HG02623 (cell line): ENCODE measurements at regions not wholly inside any gene's neighbourhood (a gene's known extent, or its start where the extent isn't known, plus 50 kb on each side); places are given as distances from the start of the nearest gene placed in this dataset.
"Not testable (repeated sequence)": the region's sequence is repeated elsewhere in the genome, so short reads cannot be mapped to it uniquely, and the experiment has no call there.

Experiments used
- ATAC-seq: cut with Tn5 transposase; IDR thresholded peaks from one replicate; pipeline ENCODE4 v1.9.1; 2021; ENCODE audit warnings: moderate library complexity; ENCODE audit not compliant: unreplicated experiment

- ATAC-seq = no peak
These were observed 151.8 kb downstream of the ZFP36L2 start for GRCh38 chr2:43074592-43075053.

DNA sequence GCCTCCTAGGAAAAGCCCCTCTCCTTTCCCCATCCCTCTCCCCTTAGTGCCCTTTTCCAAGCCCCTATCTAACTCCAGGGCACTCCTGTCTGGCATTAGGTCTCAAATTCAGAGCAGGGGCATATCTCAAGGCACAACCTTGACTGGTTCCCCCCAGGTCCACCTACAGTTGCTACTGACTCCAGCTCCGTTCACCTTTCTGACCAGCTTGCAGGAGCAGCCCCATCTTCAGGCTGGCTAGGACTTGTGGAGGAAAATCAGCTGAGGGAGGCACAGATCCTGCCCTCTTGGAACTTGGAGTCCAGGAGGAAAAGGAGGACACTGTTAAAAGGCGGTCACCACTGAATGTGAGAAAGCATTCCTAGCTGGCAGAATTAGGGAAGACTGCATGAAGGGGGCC lies 152.4 kb downstream of the ZFP36L2 start:
- no peak for ATAC-seq

- ATAC-seq = no peak
These were observed 153.0 kb downstream of the ZFP36L2 start for GRCh38 chr2:43073401-43073825.

GRCh38 chr2:43071599-43072550 lies 154.5 kb downstream of the ZFP36L2 start:
- no peak for ATAC-seq

GRCh38 chr2:43070676-43071502 lies 155.5 kb downstream of the ZFP36L2 start:
- no peak for ATAC-seq

DNA sequence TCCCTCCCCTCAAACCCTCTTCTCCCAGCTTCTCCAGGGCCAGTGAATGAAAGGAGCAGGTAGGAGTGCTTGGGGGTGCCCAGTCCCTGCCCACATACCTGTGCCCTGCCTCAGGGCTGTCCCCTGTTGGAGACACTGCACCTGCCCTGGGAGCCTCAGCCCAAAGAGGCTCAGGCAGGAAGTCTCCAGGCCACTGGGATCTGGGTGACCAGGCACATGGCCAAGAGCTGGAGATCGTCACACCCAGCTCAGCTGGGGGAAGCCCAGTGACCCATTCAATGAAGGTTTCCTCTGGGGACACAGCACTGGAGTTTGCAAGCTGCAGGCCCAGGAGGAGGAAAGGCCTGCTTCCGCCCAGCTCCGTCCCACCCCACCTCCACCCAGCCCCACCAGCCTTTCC lies 156.4 kb downstream of the ZFP36L2 start:
- no peak for ATAC-seq

GRCh38 chr2:43068631-43069517 lies 157.5 kb downstream of the ZFP36L2 start:
- no peak for ATAC-seq

GRCh38 chr2:43068041-43068533 lies 158.3 kb downstream of the ZFP36L2 start:
- no peak for ATAC-seq

- ATAC-seq = no peak
These were observed 159.0 kb downstream of the ZFP36L2 start for GRCh38 chr2:43067254-43068040.

DNA sequence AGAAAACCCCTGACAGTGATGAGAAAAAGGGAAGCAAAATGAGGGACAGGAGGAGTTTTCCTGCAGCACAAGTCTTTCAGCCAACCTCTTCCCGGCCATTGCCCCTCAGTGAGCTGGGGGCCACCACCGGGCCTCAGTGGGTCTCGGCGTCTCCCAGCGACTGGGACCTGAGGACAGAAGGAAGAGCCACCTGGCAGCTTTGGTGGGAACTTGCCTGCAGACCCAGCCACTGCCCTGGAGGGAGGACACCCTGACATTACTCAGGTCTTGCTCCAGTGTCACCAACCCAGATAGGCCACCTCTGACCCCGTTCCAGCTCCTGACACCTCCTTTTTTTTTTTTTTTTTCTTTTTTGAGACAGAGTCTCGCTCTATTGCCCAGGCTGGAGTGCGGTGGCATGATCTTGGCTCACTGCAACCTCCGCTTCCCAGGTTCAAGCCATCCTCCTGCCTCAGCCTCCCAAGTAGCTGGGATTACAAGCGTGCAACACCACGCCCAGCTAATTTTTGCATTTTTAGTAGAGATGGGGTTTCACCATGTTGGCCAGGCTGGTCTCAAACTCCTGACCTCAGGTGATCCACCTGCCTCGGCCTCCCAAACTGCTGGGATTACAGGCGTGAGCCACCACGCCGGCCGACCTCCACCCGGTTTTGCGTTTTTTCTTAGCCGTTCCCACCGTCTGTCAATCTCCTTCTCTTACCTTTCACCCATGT lies 159.7 kb downstream of the ZFP36L2 start:
- not testable (repeated sequence) for ATAC-seq

- ATAC-seq = no peak
These were observed 160.5 kb downstream of the ZFP36L2 start for GRCh38 chr2:43065871-43066270.

DNA sequence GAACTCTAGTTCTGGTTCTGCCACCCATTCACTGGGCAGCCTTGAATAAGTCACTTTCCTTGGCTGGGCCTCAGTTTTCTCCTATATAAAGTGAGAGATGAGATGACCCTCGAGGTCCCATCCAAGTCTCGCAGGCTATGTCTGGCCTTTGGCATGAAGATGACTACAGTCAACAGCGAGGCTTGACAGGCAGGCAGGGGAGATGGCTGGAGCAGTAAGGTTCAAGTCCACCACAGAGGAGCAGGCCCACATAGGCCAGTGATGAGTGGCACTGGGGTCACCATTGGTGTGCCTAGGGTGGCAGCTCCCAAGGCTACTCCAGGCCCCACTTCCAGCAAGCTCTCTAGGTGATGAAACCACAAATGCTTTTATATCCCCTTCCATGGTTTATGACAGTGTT lies 161.4 kb downstream of the ZFP36L2 start:
- ATAC-seq = no peak

DNA sequence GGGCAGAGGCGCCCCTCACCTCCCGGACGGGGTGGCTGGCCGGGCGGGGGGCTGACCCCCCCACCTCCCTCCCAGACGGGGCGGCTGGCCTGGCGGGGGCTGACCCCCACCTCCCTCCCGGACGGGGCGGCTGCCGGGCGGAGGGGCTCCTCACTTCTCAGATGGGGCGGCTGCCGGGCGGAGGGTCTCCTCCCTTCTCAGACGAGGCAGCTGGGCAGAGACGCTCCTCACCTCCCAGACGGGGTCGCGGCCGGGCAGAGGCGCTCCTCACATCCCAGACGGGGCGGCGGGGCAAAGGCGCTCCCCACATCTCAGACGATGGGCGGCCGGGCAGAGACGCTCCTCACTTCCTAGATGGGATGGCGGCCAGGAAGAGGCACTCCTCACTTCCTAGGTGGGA lies 163.3 kb downstream of the ZFP36L2 start:
- ATAC-seq = not testable (repeated sequence)

DNA sequence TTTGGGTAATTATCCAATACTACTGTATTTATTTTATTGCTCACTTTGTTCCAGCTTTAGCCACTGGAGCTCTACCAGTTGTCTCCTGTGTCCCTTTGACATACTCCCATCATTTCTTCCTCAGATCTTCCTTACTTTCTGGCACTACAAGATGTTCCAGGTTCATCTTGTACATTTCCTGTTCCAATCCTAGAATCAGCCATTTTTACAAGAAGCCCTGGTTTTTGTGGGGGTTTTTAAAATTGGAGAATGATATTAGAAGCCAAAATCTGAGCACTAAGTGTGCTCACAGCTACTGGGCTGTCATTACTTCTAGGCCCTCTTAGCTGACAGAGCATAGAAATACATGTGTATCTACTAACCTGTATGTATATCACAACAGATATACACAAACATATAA lies 164.3 kb downstream of the ZFP36L2 start:
- no peak for ATAC-seq

GRCh38 chr2:43060390-43061016 lies 165.9 kb downstream of the ZFP36L2 start:
- no peak for ATAC-seq

DNA sequence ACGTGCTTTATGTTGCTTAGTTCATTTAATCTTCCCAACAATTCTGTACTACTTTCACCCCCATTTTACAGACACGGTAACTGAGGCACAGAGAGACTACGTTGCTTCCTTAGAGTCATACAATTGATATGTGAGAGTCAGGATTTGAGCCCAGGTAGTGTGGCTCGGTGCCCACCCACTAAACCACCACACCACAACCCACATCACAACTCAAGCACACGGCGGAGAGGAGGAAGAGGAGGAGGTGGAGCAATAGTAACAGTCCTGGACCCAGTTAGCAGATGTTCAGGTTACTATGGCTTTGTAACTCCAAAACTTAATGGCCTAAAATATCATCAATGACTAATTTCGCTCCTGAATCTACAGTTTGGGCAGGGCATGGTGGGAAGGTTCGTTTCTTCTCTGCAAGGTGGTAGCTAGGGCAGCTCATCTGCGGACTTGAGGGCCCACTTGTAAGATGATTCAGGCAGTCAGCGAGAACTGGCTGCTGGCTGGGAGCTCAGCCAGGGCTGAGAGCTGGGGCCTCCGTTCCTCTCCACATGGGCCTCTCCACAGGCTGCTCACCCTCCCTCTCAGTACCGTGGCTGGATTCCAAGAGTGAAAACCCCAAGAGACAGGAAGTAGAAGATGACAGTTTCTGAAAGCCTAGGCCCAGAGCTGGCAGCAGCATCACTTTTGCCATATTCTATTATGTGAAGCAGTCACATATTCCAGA lies 167.1 kb downstream of the ZFP36L2 start:
- no peak for ATAC-seq

GRCh38 chr2:43058726-43059110 lies 167.7 kb downstream of the ZFP36L2 start:
- ATAC-seq = no peak
